Suppressor macrophage (primary cell): ENCODE measurements at regions not wholly inside any gene's neighbourhood (a gene's known extent, or its start where the extent isn't known, plus 50 kb on each side); places are given as distances from the start of the nearest gene placed in this dataset.

Source experiments
- DNase-seq, 4 experiments: peaks; one replicate each; pipeline ENCODE4 v3.0.0-alpha.2; 2020 to 2022

DNA sequence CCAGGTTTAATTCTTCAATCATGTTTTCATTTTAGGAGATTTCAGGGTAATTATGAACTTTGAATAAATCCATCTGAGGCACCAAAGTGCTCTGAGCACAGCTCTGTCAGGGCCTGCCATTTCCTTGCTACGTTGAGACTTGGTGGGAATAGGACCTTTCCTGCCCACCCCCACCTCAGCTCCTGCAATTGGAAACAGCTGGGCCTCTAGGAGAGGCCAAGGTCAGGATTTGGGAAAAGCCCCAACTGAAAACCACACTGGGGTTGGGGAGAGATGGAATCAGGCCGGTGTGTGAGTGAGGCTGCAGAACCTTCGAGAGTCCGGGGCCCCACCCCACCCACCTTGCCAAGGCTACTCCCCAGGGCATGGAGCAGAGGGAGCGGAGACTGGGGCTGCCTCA lies 212.7 kb upstream of the BCOR start:
- no peak for DNase-seq

DNA sequence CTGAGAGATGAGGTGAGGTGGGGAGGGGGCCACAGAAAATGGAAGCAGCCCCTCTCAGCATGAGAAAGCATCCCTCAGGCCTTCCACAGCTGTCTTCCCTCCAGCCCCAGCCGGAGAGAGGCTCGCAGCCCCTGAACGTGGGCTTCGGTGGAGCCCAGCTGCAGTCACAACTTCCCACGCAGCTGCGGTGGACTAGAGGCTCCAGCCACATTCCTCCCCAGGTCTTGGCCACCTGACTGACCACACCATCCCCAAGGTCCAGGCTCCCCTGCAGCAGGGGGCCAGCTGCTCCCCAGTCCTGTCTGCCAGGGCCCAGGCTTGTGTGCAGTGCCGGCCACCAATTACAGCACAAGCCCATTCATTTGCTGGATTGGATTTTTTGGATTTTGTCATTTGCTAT lies 212.3 kb upstream of the BCOR start:
- no peak for DNase-seq

DNA sequence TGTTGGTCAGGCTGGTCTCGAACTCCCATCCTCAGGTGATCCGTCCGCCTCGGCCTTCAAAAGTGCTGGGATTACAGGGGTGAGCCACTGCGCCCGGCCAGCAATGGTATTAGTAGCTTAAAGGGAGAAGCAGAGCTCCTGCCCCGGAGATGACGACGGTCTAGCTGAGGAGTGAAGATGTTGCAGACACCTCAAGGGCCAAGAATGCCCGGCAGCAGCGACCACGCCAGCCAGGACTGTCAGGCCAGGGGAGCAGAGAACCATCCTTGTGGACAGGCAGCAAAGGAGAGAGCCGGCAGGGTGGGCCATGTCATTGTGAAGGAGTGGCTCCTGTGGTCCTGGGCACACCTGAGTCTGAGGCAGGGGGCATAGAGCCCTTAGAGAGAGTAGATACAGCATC lies 210.1 kb upstream of the BCOR start:
- DNase-seq: no peak

DNA sequence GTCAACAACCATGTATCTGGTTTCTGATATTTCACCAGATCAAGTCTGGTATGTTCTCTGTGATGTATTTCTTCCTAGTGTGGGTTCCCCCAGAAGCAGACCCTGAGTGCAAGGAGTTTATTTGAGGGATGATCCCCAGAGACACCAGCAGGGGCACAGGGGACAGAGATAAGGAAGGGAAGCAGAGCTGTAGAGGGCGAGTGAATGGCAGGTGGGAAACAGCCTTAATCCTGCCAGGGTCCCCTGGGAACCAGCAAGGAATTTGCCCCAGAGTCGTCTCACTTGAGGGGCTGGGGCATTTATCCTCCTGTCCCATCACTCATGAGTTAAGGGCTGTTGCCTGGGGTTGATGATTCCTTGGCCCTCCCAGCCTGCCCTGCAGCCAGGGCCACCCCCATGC lies 206.4 kb upstream of the BCOR start:
- no peak for DNase-seq

DNA sequence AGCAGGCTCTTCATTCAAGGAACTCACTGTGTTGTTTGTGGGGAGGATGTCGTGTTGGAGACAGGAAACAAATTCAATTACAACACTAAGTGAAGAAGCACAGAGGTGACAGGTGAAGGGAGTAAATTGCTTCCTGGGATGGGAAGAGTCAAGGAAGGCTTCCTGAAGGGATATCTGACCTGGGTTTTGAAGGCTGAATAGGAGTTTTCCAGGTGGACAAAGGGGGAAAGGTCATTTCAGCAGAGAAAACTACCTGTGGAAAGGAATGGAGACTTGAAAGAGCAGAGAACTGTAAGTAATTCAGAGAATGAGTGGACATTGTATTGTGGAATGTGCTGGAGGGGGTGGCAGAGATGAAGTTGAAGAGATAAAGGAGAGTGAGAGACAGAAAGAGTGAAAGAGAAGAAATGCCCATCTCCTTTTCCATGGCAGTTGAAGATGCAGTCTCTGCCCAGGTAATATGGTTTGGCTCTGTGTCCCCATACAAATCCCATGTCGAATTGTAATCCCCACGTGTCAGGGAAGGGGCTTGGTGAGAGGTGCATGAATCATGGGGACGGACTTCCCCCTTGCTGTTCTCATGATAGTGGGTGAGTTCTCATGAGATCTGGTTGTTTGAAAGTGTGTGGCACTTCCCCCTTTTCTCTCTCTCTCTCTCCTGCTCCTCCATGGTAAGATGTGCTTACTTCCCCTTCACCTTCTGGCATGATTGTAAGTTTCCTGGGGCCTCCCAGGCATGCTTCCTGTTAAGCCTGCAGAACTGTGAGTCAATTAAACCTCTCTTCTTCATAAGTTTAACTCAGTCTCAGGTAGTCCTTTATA lies 205.7 kb upstream of the BCOR start:
- peak; percentile 37 to 66 (median 49) for DNase-seq

DNA sequence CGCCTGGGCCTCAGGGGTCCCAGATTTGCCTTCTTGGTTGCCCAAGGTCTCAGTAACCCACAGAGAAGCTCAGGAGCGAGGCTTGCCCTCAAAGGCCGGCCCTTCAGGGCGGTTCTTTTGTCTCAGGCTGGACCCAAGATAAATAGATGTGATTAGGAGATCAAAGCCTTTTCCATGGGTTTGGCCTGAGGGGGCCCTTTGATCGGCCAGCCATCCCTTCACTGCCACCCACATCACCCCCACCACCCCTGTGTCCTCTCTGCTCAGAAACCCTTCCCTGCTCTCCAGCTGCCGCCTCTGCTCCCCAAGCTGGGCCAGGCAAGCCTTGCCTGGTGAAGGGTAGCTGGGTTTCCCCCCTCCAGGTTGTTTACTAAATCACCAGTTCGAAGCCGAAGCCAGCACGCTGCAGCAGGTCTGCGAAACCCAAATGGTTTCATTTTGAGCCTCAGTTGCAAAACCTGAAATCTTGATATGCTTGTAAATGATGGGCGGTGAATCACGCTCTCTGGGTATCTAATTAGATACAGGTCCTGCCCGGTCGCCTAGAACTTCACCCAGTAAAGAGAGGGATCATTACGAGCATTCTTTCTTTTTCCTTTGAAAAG lies 202.6 kb upstream of the BCOR start:
- no peak for DNase-seq

DNA sequence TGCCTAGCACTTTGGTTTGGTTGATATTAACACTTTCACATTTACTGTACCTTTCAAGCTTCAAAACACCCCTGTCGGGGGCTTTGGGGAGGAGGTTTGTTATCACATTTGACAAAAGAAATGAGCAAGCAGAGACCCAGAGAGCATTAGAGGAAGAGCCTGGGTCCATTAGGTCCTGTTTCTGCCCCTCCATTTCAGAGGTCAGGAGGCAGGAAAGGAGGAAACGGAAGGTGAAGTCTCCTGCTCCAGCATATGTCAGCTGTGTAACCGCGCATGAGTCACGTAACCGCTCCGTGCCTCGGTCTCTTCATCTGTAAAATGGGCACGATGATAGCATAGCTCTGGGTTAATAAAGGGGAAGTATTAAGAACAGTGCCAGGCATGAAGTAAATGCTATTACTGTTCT lies 201.9 kb upstream of the BCOR start:
- DNase-seq: peak in 1 of 4 experiments; percentile 14

DNA sequence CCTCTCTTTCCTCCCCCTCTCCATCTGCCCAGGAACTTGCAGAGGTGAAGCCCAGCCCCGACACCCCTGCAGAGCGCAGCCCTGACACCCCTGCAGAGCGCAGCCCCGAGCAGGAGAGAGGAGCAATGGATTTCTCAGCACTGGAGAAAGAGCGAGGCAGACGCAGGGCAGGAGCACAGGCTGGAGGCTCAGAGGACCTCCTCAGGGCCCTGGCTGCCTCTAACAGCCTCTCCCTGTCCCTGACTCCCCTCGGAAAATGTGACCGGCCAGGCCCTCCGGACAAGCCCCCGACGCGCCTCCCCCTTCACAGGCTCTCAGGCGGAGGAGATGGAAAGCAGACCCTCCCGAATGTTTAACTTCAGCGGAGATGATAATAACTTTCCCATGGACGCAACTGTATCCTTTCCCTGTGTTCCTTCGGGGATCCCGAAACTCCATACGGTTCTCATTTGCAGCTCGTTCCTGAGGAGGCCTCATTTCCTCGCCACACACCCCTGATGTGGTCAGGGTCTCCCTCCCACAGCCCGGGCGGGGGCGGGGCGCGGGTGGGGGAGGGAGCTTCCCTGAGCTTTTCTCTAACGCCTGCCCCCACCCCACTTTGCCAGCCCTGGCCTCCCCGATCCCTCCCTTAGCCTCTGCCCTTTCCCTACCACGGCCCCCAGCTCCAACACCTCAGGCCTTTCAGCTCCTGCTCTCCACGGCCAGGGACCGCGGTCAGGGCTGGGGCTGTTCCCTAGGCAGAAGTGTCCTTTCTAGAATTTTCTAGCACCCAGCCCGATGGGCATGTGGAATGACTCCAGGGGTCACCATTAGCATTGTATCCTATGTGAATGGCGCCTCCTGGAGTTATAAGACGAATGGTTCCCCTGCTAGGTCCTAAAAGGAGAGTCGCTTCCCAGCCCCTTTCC lies 201.1 kb upstream of the BCOR start:
- peak in 2 of 4 experiments; percentile 9 to 12 for DNase-seq

DNA sequence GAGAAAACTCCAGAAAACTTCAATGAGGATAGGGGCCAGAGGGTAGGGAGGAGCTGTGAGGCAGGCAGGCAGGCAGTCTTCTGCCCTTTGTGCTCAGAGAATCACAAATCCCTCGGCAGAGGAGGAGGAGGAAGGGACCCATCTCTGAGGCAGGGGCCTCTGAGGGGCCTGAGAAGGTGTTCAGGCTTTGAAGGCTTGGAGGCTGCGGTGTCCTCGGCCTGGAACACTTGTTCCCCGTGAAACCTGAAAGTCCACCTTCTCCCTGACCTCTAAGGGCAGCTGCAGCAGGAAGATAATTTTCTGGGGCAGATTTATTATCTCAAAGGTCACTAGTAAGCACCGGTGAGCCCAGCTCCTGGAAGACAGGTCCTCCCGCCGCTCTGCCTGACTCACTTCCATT lies 200.3 kb upstream of the BCOR start:
- DNase-seq: no peak

DNA sequence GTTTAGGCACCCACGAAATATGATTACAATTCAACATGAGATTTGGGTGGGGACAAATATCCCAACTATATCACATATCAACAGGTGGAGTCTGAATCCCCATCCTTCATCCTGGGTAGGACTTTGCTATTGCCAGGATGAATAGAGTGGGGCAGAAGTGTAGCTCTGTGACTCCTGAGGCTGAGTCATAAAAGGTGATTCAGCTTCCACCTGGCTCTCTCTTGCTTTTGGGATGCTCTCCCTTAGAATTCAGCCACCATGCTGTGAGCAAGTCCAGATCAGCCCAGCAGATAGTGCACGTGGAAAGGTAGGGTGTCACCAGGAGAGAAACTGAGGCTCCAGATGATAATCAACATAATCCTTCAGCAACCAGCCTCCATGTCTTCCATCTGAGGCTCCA lies 193.8 kb upstream of the BCOR start:
- DNase-seq: no peak

DNA sequence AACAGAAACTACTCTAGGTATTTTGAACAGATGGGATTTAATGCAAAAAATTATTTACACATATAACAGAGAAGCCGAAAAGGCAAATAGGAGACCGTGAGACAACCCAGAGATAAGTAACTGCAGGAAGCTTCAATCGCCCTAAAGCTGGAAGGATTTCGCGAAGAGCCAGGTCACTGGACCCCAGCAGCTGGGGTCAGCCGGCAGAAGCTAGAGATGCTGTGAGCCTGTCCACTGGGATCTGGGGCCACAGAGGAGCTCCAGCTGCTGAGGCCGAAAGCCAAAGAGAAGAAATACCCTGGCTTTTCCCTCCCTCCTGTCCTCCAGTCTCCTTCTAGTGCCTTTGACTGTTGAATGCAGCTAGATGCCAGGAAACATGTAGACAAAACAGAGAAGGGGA lies 192.8 kb upstream of the BCOR start:
- DNase-seq: no peak

DNA sequence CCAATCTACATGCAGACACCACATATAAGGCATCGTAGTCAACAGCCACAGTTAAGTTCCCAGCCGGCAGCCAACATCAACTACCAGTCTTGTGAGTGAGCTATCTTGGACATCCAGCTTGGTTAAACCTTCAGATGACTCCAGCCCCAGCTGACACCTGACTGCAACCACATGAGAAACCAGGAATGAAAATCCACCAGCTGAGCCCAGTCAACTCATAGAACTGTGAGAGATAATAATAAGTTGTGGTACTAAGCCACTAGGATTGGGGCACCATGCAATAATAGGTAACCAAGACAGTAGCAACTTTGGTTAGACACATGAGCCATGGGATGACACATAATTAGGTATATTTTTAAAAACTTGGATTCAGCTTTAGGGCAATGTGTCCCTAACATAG lies 188.1 kb upstream of the BCOR start:
- no peak for DNase-seq

DNA sequence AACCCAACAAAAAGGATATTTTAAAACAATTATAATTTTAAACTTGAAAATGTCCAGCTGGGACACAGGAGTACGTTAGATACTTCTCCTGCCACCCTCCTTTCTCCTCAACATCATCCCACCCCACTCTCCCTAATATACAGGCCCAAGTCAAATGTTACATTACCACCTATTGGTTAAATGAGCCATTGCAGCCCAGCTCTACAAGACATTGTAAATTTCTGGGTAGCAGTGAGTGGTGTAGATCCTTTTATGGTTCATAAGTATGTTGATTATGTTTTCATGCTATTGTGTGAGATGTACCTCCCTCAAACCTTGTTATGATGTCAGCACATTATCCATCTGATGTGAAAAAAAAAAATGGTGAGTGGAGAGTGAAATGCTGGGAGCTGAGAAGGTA lies 187.1 kb upstream of the BCOR start:
- no peak for DNase-seq

DNA sequence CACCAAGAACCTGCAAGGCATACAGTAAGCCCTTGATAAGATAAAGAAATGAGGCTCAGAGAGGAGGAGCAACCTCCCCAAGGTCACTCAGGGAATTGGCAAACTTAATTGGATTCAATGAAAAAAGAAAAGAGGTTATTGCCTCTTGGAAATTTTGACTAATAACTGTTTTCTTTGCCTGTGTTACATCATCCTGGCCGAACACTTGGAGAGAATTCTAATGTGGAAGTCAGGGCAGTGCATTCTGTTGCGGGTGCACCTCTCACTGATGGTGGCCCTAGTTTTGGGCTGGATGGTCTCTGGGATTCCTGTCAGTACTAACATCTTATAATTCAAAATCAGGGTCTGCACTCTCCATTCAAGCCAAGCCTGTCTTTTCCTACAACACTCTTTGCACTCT lies 186.2 kb upstream of the BCOR start:
- no peak for DNase-seq

DNA sequence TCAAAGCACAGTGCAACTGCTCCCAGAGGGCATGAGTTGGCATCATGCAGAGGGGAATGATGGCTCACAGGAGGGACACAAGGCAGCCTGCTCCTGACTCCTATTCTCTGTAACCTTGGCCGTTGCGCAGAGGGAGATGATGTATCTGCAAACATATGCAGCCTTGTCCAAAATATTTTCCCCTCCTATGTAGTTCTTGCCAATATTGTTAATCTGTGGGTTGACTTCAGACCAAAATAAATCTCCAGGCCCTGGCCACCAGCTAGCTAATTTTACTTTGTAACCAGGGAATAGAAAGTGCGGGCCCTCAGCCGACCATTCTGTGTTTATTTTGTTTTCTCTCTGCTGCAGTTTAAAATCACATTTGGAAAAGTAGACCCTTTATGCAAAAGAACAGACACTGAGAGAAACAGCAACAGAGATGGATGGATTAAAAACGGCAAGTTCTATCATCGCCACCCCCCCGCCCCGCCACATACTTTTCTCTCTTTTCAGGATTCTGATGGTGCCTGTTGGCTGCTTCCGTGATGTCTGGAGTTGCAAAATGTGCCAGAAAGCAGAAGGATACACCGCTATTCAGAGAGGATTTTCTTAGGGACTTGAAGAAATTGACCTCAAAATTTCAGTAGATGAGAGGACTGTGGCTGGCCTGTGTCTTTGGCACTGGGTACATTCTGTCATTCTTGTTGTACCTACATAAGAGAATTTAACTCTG lies 185.3 kb upstream of the BCOR start:
- DNase-seq: no peak

DNA sequence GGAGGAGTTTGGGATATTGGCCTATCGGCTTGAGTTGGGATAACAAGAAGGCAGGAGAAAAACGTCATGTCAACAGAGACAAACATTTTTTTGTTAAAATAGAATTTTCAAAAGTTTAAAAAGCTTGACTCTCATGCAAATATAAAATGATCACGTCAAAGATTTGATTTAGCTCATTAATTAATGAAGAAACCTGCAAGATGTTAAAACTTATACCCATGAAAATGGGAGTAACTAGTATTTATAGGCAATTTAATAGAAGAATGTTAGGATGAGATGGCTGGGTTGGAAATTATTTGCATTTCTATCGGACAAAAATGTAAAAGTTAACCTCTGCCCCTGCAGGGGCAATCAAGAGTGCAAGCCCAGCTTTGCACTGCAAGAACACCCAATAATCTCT lies 184.6 kb upstream of the BCOR start:
- no peak for DNase-seq

DNA sequence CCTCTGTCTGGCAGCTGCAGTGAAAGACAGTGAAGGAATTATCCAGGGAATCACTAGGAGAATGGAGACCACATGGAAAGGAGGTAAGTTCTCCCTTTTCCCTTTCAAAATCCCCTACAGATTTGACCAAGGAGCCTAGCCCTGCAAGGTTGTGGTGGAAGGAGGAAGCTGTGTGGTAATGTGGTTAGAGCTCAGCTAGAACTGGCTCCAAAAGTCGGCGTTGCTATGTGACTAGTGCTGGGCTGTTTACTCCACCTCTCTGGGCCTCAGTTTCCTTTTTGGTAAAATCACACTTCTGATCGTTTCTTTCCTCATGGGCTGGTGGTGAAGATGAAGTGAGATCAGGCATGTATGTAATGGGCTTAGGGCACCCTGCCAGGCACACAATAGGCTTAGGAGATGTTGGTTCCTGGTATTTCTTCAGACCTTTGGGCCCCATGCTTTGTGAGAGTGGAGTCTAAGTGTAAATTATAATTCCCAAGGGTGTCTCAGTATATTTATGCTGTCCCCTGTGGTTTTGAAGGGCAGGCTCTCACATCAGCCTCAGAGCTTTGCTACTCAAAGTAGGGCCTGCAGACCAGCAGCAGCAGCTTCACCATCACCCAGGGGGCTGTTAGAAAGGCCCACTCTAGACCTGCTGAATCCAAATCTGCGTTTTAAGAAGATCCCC lies 183.7 kb upstream of the BCOR start:
- DNase-seq: peak in 3 of 4 experiments; percentile 42 to 55 (median 45)

DNA sequence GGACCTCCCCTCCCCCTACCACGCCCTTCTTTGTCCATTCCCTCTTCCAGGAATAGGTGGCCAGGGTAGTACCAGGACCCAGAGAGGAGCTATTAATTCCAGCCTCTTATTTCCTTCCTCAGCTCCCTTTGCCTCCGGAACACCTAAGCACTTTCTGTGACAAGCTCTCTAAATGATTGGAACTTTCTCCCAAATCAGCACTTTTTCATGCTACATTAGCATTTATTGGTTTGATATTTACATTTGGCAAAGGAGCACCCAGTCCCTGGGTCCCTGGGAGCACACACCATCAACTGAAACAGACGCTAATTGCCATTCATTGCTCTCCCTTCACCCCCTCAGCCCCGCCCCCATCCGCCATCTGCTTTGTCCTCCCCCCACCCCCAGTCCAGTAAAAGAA lies 182.0 kb upstream of the BCOR start:
- no peak for DNase-seq

DNA sequence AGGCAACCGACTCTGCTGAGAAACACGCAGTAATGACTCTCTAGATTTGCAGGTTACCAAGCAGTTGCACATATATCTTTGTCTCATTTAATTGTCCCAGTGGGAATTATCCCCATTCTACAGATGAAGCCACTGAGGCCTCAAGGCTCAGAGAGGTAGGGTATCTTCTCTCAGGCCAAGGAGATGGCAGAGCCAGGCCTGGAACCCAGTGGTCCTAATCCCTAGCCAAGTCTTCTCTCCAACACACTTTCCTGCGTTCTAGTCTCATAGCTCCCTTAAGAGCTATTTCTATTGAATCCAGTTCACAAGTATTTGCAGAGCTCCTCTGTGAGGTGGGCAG lies 181.3 kb upstream of the BCOR start:
- no peak for DNase-seq

DNA sequence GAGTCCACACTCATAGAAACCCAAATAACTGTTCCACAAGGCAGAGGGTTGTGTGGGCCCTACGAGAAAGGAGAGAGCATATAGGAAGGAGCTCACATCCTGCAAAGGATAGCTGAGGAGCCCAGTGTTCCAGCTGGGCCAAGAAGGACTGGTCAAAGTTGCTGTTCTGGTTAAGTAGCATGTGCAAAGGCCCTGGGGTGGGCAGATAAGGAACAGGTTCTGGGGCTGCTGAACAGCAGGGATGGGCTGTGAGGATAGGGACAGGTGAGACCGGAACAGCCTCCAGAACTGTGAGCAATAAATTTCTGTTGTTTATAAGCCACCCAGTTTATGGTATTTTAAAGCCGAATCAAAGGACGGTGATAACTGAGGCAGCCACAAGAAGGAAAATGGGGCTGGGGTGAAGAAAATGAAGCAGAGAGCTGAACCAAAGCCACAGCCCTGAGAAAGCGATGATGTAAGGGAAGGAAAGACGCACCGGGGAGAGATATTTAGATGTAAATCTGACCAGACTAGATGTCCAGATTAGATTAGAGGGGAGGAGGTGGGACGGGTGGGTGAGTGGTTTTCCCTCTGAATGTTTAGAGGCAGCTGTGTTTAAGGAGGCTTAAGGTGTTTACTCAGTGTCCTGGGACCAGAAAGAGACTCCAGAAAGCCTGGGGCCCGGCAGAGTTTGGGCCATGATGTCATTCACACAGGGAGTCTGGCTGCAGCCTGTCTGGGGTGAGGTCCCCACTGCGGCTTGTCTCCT lies 180.8 kb upstream of the BCOR start:
- no peak for DNase-seq

DNA sequence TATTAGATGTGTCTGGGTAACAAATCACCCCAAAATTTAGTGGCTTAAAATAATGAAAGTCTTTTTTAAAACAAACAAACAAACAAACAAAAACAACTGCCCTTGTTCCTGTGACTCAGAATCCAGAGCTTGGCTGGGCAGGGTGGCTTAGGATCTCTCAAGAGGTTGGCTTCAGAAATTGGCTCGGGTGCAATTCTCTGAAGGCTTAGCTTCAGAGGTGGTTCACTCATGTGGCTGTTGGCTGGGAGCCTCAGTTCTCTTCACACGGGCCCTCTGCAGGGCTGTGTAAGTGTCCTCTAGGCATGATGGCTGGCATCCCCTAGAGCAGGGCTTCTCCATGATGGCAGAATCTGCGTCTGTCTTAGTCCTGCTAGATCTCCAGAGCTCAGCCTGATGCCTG lies 179.9 kb upstream of the BCOR start:
- no peak for DNase-seq
